ENCODE measurements at regions not wholly inside any gene's neighbourhood (a gene's known extent, or its start where the extent isn't known, plus 50 kb on each side); places are given as distances from the start of the nearest gene placed in this dataset.
"Not testable (repeated sequence)": the region's sequence is repeated elsewhere in the genome, so short reads cannot be mapped to it uniquely, and the experiment has no call there.

- peak; percentile 34 for DNase-seq
These were observed 4274.9 kb upstream of the OR11H1 start for GRCh38 chr22:11253000-11253511.

GRCh38 chr22:11270981-11271380, 4257.0 kb upstream of the OR11H1 start:
- DNase-seq, result not testable (repeated sequence)

GRCh38 chr22:11285116-11285838, 4242.7 kb upstream of the OR11H1 start:
- not testable (repeated sequence) for DNase-seq

DNA sequence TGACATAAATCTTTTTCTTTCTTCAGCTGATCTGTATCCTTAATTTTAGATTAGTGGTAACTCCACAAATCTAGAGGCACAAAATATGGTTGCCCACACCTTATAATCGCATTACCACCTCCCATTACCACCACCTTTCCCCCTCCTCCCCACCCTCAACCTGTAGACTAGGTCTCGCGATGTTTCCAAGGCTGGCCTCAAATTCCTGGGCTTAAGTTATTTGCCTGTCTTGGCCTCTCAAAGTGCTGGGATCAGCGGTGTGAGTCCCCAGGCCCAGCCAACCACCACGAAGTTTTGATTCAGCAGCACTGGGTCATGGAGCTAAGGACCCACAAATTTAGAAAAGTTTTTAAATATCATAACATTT, 4242.2 kb upstream of the OR11H1 start:
- not testable (repeated sequence) for DNase-seq

- DNase-seq, result not testable (repeated sequence)
These were observed 4239.5 kb upstream of the OR11H1 start for GRCh38 chr22:11288246-11289220.

DNA sequence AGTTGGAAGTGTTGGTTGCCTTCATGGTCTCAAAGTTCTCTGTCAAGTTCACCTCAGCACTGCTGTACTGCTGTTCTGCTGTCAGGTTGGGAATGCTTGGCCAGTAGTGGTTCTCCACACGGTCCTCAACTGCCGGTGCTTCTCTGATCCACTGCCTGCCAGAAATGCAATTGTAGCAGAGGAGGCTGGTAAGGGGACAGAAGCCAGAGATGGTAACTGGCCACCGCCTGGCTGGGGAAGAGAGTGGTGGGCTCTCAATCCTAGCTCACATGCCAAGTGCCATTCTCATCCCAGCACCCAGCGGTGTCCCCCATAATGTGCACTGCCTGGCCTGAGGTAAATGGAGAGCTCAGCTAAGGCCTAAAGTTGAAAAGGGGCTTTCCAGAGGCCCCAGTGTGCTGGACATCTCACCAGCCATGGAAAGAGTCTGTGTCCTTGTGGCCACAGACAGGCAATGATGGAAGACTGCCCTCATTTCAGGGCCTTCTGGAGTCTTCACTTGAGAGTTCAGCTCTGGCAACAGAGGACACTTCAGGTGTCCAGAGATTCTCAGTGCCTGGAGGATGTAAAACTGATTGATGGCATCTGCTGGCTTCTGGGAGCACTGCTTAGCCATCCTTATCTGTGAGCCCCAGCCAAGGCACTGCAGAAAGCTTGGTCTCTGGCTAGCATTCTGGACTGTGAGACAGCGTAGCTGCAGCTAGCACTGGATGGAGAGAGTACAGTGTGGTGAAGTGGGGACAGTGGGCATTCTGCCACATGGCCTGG, 4229.7 kb upstream of the OR11H1 start:
- not testable (repeated sequence) for DNase-seq

- not testable (repeated sequence) for DNase-seq
These were observed 4225.6 kb upstream of the OR11H1 start for GRCh38 chr22:11302427-11302826.

DNA sequence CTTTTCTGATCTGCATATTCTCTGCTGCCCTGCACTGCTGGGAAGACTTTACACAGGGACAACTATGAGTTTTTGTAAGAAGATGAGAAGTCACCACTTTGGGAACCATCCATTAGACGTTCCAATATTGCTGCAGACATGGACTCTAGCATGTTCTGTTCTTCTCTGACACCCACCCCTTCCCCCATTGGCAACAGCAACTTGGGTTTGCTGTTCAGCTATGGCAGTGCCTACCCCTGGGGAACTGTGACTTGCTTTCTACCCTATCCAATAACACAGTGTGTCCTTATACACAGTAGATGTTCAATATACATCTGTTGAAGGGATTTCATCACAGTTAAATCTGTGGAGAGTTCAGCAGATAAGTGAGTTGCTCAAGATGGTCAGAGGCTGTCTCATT, 4225.1 kb upstream of the OR11H1 start:
- DNase-seq, result not testable (repeated sequence)

DNA sequence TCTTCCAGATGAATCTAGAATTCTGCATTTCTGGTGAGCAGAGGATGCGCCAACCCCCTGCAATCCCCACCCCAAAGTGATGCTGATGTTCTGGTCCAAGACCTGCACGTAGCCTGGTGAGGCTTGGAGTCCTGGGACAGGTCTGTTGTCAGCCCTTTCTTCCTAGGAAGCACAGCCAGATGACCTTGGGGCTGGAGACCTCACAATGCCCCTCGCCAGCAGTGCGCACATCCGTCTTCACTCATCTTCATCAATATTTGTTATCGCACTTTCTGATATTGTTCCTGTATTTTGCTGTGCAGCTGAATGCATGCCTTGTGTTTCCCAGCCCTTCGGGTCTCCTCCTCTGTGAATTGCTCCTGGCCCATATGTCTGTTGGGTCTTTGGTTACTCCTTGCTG, 4222.8 kb upstream of the OR11H1 start:
- not testable (repeated sequence) for DNase-seq

DNA sequence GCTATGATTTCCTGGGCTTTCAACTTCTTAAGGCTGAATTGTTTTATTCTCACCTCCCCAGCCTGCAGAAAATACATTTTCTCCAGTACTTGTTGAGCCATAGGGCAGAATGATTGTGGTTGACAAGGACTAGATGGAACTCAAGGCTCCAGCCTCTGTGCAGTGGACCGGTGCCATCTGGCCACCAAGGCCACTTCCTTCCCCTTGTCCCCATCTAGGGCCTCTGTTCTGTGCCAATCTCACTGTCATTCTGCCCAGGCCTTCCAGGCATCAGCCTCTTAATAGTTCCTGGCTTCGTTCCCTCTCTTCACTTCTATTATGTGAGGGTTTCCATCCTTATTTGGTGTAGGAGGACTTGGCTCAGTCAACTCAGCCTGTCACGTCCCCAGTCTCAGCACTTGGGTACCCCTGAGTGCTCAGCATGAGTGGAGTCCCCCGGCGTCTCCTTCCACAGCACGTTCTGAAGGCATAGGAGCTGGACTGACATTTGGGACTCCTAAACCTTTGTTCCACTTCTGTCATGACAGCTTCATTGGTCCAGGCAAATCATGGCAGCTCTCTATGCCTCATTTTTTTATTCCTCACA, 4221.0 kb upstream of the OR11H1 start:
- DNase-seq, result not testable (repeated sequence)

GRCh38 chr22:11307998-11308397, 4220.0 kb upstream of the OR11H1 start:
- DNase-seq, result no peak

DNA sequence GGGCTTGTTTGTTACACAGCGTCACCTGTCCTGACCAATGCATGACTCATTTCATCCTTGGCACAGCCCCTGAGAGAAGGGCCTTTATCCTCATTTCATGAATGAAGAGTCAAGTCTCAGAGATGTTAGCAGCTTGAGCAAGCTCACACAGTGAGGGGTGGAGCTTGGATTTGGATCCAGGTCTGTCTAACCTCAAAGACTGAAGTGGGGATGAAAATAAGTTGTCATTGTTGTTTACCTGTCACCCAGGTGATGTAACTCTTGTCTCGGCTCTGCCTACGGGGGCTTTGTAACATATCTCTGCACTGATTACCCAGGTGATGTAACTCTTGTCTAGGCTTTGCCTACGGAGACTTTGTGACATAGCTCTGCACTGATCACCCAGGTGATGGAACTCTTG, 4218.2 kb upstream of the OR11H1 start:
- DNase-seq, result not testable (repeated sequence)

GRCh38 chr22:11310647-11311046, 4217.3 kb upstream of the OR11H1 start:
- not testable (repeated sequence) for DNase-seq

GRCh38 chr22:11312640-11313039, 4215.4 kb upstream of the OR11H1 start:
- DNase-seq, result not testable (repeated sequence)

DNA sequence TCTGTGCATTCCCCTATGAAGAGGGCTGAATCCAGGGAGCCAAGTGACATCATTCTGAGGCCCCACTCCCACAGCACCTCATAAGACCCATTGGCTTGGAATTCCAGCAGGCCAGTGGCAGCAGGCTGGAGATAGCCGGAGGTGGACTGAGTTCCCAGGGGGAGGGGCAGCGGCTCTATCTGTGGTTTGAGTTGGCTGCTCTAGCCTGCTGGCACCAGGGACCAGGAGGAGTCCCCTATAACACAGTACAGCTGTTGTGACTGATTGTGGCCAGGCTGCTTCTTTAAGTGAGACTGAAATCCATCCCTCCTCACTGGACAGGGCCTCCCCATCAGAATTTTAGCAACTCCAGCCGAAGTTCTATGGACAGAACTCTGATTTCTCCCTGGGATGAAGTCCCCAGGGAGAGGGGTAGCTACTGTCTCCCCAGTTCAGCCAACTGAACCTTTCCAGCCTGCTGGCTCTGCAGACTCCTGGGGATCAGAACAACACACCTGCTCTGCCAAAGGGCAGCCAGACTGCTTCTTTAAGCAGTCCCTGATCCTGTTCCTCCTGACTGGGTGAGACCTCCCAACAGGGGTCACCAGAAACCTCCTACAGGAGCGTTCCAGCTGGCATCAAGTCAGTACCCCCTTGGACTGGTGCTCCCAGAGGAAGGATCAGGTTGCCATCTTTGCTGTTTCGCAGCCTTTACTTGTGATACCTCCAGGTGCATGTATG, 4214.8 kb upstream of the OR11H1 start:
- DNase-seq, result not testable (repeated sequence)

GRCh38 chr22:11318633-11319032, 4209.4 kb upstream of the OR11H1 start:
- DNase-seq, result not testable (repeated sequence)

- DNase-seq, result not testable (repeated sequence)
These were observed 4203.5 kb upstream of the OR11H1 start for GRCh38 chr22:11324439-11325037.

DNA sequence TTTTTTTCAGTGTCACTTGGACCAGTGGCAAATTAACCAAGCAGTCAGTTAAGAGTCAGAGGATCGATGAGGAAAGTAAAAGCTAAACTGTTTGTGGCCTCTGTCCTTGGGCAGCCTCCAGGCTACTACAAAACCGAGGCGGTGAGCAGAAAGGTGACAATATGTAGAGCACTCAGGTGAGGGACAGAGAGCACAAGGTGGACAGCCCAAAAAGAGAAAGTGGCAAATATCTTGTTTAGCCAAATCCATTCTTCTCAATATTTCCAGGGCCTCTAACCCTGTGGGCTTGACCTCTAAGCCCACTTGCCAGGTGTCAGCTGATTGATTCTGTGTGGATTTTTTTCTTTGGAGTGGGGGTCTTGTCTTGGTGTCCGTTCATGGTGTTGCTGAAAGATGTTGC, 4202.2 kb upstream of the OR11H1 start:
- DNase-seq, result no peak

GRCh38 chr22:11341387-11342068, 4186.5 kb upstream of the OR11H1 start:
- DNase-seq, result not testable (repeated sequence)

DNA sequence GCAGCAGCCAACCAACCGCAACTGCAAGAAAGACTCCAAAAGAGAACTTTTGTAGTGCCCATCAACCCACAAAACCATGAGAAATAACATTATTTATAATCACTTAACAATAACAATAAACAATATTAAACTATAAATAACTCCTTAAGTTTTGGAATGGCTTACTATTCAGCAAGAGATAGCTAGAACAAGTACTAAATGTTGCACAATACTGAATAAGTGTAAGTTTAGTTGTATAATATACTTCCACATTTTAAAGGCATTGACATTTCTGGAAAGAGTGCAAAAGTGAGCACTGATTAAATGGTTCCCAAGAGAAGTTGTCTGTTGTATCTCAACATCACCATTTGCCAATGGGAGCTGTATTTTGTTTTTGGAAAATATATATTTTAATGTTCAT, 4176.8 kb upstream of the OR11H1 start:
- not testable (repeated sequence) for DNase-seq

DNA sequence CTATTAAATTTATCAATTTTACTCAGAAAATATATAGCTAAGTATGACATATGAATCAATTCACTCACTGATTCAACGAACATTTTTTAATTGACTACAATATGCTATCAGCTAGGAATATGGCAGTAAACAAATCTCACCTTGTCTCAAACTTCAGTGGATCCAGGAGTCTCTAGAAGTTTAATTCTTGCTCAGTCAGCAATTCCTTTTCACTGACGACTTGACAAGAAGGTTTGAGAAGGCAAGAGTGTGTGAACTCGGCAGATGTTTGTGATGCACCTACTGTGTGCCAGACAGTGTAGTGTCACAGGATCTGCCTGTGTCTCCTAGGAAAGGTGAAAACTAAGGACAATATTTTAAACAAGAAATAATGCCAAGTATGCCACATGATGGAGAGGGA, 4175.7 kb upstream of the OR11H1 start:
- DNase-seq, result not testable (repeated sequence)

Data from right forelimb (tissue), 1 donor.